Pancreas (tissue), 10 donors: ENCODE measurements at regions not wholly inside any gene's neighbourhood (a gene's known extent, or its start where the extent isn't known, plus 50 kb on each side); places are given as distances from the start of the nearest gene placed in this dataset.

Experiments
- ATAC-seq, 4 donors: fragments of 200-7000 bp; cut with Tn5 transposase; one replicate each; pipeline versions ENCODE4 v1.8.0 to v1.9.1; 2020; ENCODE audit warnings: mild to moderate bottlenecking in 4 of 4, moderate library complexity in 4 of 4
- DNase-seq, 6 donors: peaks; one replicate each; pipeline ENCODE4 v3.0.0-alpha.2; 2020
- FAIRE-seq: peaks from 2 replicates; lab custom pipeline; 2012; peaks lifted over from hg19 to GRCh38; lab: Jason Lieb, UNC
- H3K27ac ChIP-seq, 4 donors: fragments of 200-600 bp; sonication (generic); 1 replicate in 3 of 4; 2 replicates in 1 of 4; pipeline versions ENCODE4 v1.5.0 to v1.8.0; 2020
- H3K27me3 ChIP-seq, 4 donors: fragments of 200-600 bp; one replicate each; pipeline ENCODE4 v1.8.0; 2021
- H3K36me3 ChIP-seq, 3 donors: fragments of 200-600 bp; sonication (generic) in 1 of 3; one replicate each; pipeline versions ENCODE4 v1.5.0 to v1.8.0; 2020 to 2021
- H3K4me1 ChIP-seq, 3 donors: fragments of 200-600 bp; one replicate each; pipeline ENCODE4 v1.8.0; 2021
- H3K4me3 ChIP-seq, 4 donors: fragments of 200-600 bp; sonication (generic) in 2 of 4; one replicate each; pipeline versions ENCODE4 v1.5.0 to v1.8.0; 2020 to 2021
- H3K9me3 ChIP-seq, 4 donors: fragments of 200-600 bp; one replicate each; pipeline ENCODE4 v1.8.0; 2021
- CTCF ChIP-seq, 4 donors: fragments of 200-600 bp; sonication (generic) in 3 of 4; IDR thresholded peaks; one replicate each; pipeline versions ENCODE4 v1.5.0 to v1.8.0; 2021; ENCODE audit warnings: antibody characterized with exemption in 4 of 4
- WGBS, 2 donors: extraction: QIAGEN DNeasy Blood & Tissue Kit; methylation state at CpG; one replicate each; pipeline ENCODE4 v1.1.7; 2013; 5-methylcytosine and 5-hydroxymethylcytosine counted together
- intact Hi-C, 3 donors: fragments of 100-400 bp; cut with DNase I; formaldehyde crosslinking; loops; one replicate each; pipeline versions ENCODE4 v1.11.1 to v1.14.2; 2022
- donor health status: healthy with polysubstance abuse.
- donor health status: DM: no; HTN: no; CAD: no; lungs with moderate emphysema.
- donor health status: DM: no; HTN: no; CAD: no.
- donor health status: control.
- donor health status: control.
- donor health status: Bipolar disorder and iron deficiency.
- donor health status: DM: yes; HTN: yes; CAD: no.
- donor health status: DM: no; HTN: no; CAD: no.
- donor health status: DM: no; HTN: no; CAD: no.
- donor health status: DM: yes; HTN: yes; CAD: no.

GRCh38 chr15:39204031-39204430 lies 376.8 kb upstream of the THBS1 start:
- Histone ChIP-seq H3K9me3 (no peaks in the 10 kb centered on the region), H3K27me3 (no peaks in the 10 kb centered on the region), H3K27ac (no peak overlapping the region), H3K4me1 (peaks cover 0 to 7% (median 3%) of the 10 kb centered on the region in 3 donors), H3K36me3 (no peaks in the 10 kb centered on the region), H3K4me3 (no peak overlapping the region)
- TF ChIP-seq CTCF (IDR thresholded peaks at IDR 0.05): no peak
- intact Hi-C loops: no loop called here
- ATAC-seq: no peak
- WGBS, 2 donors: 62 to 73% methylated on average over 1 of the region's 1 CpG
- no peak for FAIRE-seq
- DNase-seq: no peak

- Histone ChIP-seq H3K36me3 (no peaks in the 10 kb centered on the region), H3K4me3 (no peak overlapping the region), H3K9me3 (no peaks in the 10 kb centered on the region), H3K27ac (no peak overlapping the region), H3K27me3 (no peaks in the 10 kb centered on the region), H3K4me1 (peaks cover 0 to 6% (median 3%) of the 10 kb centered on the region in 3 donors)
- DNase-seq (no peak), ATAC-seq (no peak), FAIRE-seq (no peak)
- TF ChIP-seq CTCF (IDR thresholded peaks at IDR 0.05): no peak
- intact Hi-C loops: no loop called here
Measured at GRCh38 chr15:39205081-39205480, 375.8 kb upstream of the THBS1 start.

GRCh38 chr15:39205506-39206371 lies 375.1 kb upstream of the THBS1 start:
- DNase-seq (no peak), ATAC-seq (no peak), FAIRE-seq (no peak)
- H3K4me3 ChIP-seq: no peak overlapping the region
- H3K27me3 ChIP-seq: no peaks in the 10 kb centered on the region
- H3K27ac ChIP-seq: no peak overlapping the region
- no peak for TF ChIP-seq CTCF (IDR thresholded peaks at IDR 0.05)
- H3K4me1 ChIP-seq: peaks cover 0 to 6% (median 6%) of the 10 kb centered on the region in 3 donors
- intact Hi-C loops: no loop called here
- 88 to 91% methylated on average over 4 of the region's 4 CpGs for WGBS, 2 donors
- no peaks in the 10 kb centered on the region for H3K36me3 ChIP-seq
- H3K9me3 ChIP-seq: no peaks in the 10 kb centered on the region

- Histone ChIP-seq H3K36me3 (no peaks in the 10 kb centered on the region), H3K27me3 (no peaks in the 10 kb centered on the region), H3K9me3 (no peaks in the 10 kb centered on the region), H3K4me3 (no peak overlapping the region), H3K27ac (no peak overlapping the region), H3K4me1 (peaks cover 0 to 20% (median 9%) of the 10 kb centered on the region in 3 donors)
- intact Hi-C loops: no loop called here
- 97% methylated on average over 5 of the region's 5 CpGs for WGBS, 2 donors
- no peak for FAIRE-seq
- no peak for DNase-seq
- TF ChIP-seq CTCF (IDR thresholded peaks at IDR 0.05): no peak
- no peak for ATAC-seq
Measured at GRCh38 chr15:39207532-39208115, 373.3 kb upstream of the THBS1 start.

- ATAC-seq (no peak), DNase-seq (no peak), FAIRE-seq (no peak)
- no peak overlapping the region for H3K4me3 ChIP-seq
- H3K27me3 ChIP-seq: no peaks in the 10 kb centered on the region
- WGBS, 2 donors: 43% methylated on average over 2 of the region's 2 CpGs
- H3K4me1 ChIP-seq: peaks cover 0 to 20% (median 4%) of the 10 kb centered on the region in 3 donors
- no peak overlapping the region for H3K27ac ChIP-seq
- H3K36me3 ChIP-seq: no peaks in the 10 kb centered on the region
- intact Hi-C loops: no loop called here
- no peak for TF ChIP-seq CTCF (IDR thresholded peaks at IDR 0.05)
- no peaks in the 10 kb centered on the region for H3K9me3 ChIP-seq
Measured at GRCh38 chr15:39208187-39208586, 372.7 kb upstream of the THBS1 start.
